Globus pallidus (tissue), 1 donor: ENCODE measurements at regions not wholly inside any gene's neighbourhood (a gene's known extent, or its start where the extent isn't known, plus 50 kb on each side); places are given as distances from the start of the nearest gene placed in this dataset.
A peak's percentile ranks its signal among the peaks of the same experiment; 100 is the strongest.

Source experiments
- DNase-seq: peaks from one replicate; pipeline ENCODE4 v3.0.0-alpha.2; 2015; ENCODE audit warnings: low spot score

DNA sequence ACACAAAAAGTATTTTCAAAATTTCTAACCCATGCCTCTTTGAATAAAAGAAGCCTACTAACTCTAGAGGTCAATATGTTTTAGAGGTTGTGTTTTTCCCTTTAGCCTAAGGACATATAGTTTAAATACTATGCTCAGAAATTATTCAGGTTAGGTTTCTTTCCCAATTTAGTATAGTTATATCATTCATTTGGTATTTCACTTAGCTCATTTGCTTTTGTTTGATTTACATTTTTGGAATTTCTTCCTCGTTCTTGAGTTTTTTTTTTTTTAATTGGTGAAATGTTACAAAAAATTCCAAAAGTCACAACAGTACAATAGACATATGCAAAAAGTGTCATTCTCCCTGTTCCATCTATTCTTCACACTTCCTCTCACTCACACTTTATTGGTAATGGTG lies 371.3 kb upstream of the TNP1 start:
- no peak for DNase-seq

DNA sequence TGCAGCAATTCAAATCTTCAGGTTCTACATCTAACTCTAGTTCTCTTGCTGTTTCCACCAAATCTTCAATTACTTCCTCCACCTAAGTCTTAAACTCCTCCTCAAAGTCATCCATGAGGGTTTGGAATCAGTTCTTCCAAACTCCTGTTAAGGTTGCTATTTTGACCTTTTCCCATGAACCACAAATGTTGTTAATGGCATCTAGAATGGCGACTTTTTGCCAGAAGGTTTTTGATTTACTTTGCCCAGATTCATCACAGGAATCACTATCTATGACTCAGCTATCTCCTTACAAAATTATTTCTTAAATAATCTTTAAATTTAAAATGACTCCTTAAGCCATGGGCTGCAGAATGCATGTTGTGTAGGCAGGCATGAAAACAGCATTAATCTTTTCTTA lies 368.9 kb upstream of the TNP1 start:
- DNase-seq: no peak

DNA sequence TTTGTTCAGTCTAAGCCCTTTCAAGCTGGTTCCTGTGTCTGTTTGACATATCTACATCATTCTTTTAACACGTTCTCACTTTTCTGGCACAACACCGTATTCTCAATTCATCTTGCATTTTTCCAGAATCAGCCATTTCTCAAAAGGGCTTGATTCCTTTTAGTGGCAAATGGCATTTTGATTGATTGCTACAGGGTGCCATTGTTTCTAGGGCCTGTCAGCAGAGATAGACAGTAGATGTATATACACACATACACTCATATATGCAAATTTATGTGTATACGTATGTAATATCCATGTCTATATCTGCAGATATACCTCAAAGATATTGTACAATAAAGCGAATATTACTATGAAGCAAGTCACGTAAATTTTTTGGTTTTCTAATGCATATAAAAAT lies 367.9 kb upstream of the TNP1 start:
- no peak for DNase-seq

DNA sequence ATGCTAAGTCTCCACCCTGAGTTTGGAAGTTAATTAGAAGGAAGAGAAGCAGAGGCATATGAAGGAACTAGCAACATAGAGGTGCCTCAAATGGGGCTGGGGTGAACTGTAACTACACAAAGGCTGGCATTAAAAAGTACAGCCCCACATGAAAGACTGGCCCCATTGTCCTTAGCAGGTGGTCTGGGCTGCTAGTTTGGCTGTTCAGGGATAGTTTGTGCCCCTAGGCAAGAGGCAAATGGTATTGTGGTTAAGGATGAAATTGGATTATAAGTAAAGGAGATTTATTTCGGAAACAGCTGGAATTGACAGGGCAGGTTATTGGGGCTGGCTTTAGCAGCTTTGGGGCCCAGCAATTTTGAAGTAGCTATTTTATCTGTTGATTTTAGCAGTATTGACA lies 365.7 kb upstream of the TNP1 start:
- no peak for DNase-seq

DNA sequence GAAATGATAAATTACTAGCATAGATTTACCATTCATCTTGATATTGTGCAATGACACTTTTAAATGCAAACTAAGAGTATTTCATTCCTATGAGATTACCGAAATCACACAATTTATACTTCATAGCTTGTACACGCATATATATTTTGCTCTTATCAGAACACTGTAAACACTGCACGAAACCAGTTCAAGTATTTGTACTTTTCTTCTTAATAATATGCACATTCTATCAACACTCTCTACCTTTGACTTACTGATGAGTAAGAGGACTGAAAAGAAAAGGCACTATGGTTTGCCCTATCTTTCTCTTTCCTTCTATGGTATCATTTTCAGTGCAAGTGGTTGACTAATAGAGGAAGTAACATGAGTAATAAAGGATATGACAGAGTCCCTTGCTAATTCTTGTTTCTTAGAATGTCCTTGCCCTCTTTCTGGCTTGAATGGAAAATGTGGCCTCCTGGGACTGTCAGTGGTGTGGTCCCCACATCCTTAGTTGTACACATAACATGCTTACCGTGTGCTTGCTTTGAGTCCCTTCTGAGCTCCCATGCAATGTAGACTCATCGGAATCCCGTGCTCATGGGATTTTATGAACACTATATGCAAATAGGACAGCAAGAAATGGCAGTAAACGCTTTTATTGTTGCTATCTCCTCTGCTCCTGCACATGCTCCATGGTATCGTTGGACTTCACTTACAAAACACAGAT lies 363.5 kb upstream of the TNP1 start:
- peak; percentile 0 for DNase-seq

DNA sequence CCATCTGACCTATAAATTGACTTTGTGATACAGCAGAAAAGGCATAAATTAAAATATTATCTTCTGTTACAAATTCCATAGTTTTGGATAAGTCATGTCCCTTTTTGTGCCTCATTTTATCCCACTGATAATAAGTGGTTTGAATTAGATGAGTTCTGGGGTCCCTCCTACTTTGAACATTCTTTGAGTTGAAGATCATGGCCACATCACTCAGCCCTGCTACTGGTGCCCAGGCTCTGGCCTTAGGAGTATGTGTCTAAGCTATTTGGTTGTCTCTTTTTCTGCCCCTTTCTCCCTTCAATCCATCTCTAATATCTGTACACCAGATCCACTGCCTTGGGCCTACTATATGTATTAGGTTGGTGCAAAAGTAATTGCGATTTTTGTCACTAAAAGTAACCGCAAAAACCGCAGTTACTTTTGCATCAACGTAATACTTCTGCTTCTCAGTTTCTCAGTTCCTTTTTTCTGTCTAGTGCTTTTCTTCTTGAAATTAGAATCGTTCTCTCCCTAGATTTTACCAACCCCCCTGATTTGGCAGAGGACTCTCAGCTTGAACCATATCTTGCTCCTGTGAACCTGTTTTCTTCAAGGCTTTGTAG lies 362.5 kb upstream of the TNP1 start:
- DNase-seq: peak; percentile 5

DNA sequence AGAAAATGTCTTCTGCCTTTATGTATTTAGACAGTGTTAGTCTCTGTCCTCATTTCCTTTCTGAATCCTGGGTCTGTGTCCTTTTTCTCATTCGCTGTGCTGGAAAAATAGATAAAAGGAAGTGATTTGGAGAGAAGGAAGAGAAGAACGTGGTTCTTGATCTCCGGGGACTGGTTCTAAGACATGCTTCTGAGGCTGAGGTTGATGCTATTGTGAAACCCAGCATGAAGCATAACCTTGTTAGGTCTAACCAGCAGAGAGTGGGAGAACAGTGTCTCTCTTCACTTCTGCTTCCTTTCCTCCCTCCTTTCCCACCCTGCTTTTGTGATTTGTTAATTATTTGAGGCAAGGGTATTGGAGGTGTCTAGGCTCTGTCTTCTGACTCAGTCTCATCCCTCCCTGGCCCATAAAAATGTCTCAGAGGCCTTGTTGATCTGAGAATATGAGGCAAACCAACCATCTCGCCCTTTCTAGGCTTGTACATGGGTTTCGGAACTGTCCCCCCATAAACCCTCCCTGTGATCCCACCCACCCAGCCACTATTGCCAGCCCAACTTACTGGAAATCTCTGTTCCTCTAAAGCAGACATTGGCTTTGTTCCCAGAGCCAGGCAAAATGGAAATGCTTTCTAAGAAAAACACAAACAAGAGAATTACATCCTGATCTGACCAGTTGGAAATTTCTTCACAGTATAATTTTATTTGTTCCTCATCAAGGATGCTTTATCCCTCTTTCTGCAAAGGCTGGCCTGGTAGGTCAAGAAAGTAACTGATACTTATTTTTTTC lies 360.6 kb upstream of the TNP1 start:
- DNase-seq: peak; percentile 2

DNA sequence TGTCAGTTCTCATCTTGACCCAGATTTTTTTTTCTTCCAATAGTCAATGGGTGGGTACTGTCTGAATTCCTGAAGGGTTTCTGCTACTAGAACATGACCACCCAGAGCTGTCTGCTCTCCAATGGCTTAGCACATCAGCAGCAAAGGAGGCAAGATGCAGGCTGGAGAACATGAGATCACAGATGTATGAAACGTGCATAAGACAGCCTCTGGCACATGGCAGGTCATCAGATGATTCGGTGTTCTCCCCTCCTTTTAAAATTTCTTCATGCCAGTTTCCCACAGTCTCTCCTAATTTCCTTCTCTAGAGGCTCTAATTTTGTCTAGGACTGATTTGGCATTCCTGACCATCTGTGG lies 359.3 kb upstream of the TNP1 start:
- DNase-seq: no peak

DNA sequence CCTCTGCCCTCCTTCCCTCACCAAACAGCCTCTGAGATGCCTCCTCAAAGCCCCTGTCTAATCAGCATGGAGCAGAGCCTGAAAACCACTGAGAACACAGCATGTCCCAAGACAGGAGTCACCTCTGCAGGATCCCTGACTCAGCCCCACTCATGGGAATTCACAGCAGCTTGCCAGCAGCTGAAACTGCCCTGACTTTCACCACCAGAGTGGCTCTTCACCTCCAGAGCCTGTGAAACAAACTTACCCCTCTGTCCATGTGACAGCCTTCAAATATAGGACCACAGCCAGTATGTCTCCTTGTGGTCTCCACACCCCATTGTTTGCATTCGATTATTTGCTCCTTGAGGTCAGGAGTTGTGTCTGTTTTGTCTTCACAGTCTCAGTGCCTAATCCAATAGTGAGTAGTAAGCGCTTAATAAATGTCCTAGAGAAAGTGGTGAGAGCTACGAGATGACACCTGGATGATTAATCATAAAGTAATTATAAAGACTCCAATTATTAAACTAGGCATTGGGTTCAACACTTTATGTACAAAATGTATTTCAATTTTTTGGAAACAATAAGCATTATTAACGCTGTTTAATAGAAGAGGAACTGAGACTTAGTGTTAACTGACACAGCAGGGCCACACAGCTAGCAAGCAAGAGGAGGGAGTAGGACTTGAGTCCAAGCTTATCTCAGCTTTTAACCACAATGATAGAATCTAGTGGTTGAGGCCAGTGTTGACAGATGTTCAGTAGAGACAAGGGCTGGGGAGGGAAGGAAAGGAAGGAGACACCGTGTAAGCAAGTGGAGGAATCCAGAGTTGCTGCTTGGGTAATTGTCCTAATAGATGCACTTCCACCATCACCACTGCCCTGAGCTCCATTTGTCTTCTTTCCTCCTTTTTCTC lies 358.7 kb upstream of the TNP1 start:
- no peak for DNase-seq

DNA sequence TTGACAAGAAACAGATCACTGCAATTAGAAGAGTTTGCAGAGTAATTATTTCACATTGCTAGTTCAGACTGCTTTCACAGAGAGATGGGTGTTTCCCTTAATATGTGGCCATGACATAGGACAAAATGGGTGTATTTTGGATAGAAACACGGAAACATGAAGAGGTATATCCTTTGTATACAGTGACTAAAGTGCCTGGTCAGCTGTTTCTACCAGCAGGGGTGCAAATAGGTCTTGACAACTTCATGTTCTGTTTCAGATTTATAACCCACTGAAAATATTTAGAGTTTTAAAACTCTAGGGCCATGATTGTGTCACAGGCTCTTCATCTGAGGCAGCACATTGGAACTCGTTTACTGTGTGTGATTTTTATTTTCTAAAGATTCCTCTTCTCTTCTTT lies 357.1 kb upstream of the TNP1 start:
- DNase-seq: no peak

DNA sequence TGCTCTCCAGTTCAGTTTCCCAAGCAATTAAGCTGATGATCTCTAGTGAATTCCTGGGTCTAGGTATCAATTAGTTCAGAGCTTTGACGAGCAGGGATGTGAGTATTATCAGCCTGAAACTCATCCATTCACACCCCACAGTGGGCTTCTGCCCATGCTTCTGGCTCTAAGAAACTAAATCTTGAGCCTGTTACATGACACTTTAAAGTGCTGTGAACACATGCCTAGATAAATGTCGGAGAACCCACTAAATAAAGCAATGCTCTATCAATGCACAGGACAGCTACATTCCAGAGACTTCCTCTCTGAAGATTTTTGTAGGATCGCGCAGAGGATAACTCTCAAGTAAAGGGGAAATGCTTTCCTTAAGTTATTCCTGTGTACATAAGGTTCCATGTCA lies 356.5 kb upstream of the TNP1 start:
- no peak for DNase-seq

DNA sequence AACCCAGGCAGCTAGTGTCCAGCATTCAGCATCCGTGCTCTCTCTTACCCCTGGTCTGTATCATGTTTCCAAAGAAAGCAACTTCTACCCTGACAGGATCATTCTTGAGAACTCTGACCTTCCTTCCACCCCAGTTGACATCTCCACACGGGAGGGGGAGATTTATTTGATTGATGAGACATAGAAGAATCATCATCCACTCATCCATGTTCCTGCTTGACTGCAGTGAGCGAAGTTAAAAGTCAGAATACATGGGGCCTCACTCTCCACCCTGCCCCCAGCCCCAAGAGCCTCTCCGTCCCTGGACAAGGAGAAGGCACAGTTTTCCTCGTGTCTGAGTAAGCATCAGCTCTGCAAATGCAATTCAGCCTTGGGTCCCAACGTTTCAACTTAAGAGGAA lies 356.0 kb upstream of the TNP1 start:
- DNase-seq: no peak

DNA sequence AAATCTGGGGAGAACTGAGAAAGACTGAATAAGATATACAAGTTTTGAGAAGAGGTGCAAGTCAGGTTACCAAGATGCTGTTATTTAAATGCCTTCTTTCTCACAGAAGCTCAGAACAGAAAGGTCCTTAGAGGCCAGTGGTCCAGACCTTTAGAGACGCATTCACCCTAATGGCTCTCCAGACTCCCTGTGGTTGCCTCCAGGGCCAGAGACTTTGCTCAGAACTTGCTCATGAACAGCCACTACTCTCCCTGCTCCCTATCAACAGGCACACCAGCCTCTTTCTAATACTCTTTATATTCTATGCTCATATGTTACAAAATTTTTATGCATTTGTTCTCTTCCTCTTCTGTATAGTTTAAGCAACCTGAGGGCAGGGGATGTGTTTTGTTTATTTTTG lies 349.0 kb upstream of the TNP1 start:
- no peak for DNase-seq

DNA sequence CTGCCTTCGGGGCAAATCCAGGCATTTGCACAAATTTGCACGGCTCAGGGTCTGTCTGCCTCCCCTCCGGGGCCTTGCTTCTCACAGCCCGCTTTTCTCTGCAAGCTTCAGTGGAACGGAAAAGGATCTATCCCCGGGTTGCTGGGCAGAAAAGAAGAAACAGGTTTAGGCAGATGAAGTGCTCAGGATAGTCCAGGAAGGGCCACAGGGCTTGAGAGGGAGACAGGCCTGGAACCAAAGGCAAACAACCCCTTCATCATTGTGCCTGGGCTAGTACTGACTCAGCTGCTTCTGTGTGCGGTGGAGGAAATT lies 347.8 kb upstream of the TNP1 start:
- no peak for DNase-seq

DNA sequence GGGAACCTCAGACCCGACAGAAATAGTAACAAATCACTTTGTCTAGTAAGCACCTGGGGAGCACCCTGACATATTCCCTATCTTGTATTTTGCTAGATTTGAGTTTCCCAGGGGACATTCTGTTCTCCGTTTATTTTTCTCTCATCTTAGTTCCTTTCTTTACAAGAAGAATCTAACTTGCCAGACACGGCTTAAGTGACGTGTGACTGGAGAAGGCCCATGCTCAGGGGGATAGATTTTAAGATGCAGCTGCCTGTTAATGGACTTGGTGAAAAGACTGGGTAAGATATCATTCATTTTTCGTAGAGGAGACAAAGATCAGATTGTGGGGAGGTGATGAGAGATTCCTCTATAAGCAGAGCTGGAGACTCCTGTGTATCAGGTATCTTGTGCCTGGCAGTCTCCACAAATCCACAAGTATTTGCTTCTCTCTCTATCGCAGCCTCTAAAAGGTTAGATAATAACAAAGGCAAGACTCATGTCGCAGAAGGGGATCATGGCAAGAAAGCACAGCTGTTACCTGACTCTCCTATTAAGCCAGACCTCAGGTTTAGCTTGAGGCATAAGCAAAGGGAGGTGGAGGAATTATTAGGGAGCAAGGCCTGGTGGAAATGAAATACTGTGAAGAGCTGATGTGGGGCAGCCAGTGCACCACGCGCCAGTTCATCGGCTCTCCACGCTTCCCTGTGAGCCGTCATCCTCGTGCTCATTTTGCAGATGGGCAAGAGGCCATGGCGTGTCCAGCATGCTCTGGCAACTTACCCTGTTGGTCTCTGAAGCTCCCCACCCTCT lies 347.2 kb upstream of the TNP1 start:
- no peak for DNase-seq

DNA sequence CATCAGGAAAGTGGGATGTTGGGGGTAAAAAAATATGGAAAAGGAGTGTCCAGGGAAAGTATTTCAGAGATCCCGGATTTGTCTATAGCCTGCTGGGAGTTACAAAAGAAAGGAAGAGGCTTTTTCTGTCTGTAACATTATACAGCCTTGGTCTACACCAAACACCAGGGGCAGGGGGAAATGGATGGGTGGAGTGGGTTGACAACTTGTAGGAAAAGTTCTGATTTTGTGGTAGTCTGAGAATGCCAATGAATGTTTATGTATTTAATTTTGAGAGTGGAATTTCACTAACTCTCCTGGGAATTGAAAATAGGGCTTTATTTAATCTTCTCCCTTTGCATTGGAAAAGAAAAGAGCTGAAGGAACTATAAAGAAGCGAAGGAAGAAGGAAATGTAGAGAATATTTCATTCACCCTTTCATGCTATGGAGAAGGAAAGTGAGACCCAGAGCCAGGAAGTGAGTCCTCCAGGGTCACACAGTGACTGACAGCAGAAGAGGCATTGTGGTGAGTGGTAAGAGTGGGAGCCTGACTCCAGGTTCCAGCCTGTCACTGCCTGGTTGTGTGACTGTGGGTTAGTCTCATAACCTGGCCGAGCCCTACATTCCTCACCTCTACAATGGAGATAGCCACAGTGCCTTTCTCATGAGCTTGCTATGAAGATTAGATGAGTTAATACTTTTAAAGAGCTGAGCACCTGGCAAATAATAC lies 346.3 kb upstream of the TNP1 start:
- no peak for DNase-seq

DNA sequence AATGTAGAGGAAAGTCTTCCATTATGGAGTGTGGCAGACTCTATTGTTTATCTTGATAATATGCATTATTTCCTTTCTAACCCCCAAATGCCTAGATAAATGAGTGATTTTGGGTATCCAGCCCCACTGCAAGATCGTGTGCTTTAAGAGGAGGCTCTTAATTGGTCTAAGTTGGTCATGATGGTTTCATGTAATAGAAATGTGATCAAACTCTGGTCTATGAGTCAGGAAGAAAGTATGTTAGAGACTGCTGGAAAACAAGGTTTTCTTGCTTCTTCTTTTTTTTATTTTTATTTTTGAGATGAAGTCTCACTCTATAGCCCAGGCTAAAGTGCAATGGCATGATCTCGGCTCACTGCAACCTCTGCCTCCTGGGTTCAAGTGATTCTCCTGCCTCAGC lies 344.5 kb upstream of the TNP1 start:
- no peak for DNase-seq

DNA sequence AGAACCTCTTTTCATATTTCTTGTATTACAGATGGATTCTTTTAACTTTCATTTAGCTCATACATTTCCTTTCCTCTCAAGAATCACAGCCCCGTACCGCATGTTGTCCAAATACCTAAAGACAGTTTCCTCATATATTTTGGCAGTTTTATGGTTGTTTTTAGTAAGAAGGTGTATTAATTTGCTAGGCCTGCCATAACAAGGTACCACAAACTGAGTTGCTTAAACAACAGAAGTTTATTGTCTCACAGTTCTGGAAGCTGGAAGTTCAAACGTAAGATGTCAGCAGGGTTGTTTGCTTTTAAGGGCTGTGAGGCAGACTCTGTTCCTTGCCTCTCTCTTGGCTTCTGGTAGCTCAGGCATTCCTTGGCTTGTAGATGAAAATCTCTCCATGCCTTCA lies 343.2 kb upstream of the TNP1 start:
- no peak for DNase-seq

DNA sequence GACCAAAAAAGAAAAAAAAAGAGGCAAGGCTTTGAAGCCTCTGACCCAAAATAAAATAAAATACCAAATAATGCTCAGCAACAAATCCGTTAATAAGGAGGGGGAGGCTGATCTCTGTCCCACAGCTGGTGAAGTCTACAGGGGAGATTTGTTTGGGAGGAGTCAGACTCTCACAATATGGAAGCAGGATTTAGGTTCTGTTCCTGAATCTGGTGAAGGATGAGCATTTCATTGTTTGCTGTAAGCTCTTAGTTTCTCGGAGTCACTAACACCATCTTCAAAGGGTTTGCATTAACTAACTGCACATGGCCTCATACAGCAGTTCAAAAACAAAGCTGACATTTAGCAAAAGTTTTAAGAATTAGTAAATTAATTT lies 339.4 kb upstream of the TNP1 start:
- DNase-seq: no peak

DNA sequence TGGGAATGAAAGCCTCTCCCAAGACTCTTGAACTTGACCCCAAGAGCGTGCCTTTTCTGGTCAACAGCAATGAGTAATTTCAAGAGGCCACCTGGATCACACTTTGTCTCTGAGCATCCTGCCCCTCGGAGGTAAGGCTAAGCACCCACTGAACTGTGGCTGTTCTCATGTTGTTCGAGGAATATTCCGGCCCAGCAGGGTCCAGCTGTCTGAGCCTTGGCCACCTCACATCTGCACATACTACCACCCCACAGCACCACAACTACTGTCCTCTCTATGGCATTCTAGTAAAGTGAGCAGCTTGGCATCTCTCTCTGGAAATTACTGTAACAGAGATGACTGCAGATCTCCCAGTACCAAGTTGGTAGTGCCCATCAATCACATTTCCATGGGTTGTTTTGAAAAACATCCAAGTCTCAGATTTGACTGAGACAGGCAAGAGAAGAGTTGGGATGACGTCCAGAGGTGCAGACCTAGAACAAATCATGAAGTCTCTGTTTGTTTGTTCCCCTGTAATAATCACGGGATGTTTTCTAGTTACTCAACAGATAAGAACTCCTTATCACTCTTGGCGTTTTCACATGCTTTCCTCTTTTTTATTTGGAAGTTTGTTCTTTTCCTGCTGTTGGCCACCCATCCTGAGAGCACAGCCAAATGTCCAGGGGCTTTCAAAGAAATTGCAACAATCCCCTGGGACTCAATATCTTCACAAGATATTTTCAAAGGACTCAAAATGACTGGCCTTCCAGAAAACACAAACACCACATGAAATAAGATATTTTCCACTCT lies 336.0 kb upstream of the TNP1 start:
- no peak for DNase-seq
